Neural progenitor cell (in vitro differentiated cells): ENCODE measurements at regions not wholly inside any gene's neighbourhood (a gene's known extent, or its start where the extent isn't known, plus 50 kb on each side); places are given as distances from the start of the nearest gene placed in this dataset.

Experiments
- EZH2 ChIP-seq: fragments of 200-600 bp; sonication (generic); IDR thresholded peaks from 2 replicates; pipeline ENCODE4 v1.6.1; 2017; ENCODE audit warnings: antibody characterized with exemption, mild to moderate bottlenecking, moderate library complexity
- EZH2phosphoT487 ChIP-seq: fragments of 200-600 bp; sonication (generic); IDR thresholded peaks from 2 replicates; pipeline ENCODE4 v1.6.1; 2017; ENCODE audit warnings: antibody characterized with exemption
- TF ChIP-seq, protein P1 (sequence below): fragments of 200-600 bp; sonication (generic); IDR thresholded peaks from 2 replicates; pipeline ENCODE4 v1.5.1; 2017; ENCODE audit warnings: antibody characterized with exemption, mild to moderate bottlenecking

DNA sequence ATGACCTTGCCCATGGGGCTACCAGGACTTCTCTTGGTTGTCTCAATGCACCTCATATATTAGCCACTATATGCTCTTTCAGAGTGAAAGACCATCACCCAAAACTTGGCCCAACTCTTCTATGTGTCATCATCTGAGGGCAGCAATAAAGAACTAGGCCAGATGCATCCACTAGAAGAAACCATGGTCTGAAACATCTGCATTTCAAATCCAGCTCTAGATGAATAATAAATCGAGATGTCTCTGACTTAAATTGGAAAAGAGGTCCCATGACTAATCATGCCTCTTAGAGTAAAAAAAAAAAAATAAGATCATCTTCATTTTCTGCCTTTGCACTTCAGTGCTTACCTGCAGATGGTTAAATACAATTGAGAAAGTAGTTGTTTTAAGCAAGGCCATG, 397.6 kb upstream of the PITX2 start:
- TF ChIP-seq, protein P1, sequence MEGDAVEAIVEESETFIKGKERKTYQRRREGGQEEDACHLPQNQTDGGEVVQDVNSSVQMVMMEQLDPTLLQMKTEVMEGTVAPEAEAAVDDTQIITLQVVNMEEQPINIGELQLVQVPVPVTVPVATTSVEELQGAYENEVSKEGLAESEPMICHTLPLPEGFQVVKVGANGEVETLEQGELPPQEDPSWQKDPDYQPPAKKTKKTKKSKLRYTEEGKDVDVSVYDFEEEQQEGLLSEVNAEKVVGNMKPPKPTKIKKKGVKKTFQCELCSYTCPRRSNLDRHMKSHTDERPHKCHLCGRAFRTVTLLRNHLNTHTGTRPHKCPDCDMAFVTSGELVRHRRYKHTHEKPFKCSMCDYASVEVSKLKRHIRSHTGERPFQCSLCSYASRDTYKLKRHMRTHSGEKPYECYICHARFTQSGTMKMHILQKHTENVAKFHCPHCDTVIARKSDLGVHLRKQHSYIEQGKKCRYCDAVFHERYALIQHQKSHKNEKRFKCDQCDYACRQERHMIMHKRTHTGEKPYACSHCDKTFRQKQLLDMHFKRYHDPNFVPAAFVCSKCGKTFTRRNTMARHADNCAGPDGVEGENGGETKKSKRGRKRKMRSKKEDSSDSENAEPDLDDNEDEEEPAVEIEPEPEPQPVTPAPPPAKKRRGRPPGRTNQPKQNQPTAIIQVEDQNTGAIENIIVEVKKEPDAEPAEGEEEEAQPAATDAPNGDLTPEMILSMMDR: no peak
- no peak for TF ChIP-seq EZH2
- TF ChIP-seq EZH2phosphoT487: no peak
